ENCODE measurements at regions not wholly inside any gene's neighbourhood (a gene's known extent, or its start where the extent isn't known, plus 50 kb on each side); places are given as distances from the start of the nearest gene placed in this dataset.
"Not testable (repeated sequence)": the region's sequence is repeated elsewhere in the genome, so short reads cannot be mapped to it uniquely, and the experiment has no call there.

GRCh38 chr7:119482209-119482608, 790.8 kb upstream of the KCND2 start:
- DNase-seq, result no peak

- DNase-seq, result no peak
Measured at GRCh38 chr7:119482671-119483070, 790.3 kb upstream of the KCND2 start.

DNA sequence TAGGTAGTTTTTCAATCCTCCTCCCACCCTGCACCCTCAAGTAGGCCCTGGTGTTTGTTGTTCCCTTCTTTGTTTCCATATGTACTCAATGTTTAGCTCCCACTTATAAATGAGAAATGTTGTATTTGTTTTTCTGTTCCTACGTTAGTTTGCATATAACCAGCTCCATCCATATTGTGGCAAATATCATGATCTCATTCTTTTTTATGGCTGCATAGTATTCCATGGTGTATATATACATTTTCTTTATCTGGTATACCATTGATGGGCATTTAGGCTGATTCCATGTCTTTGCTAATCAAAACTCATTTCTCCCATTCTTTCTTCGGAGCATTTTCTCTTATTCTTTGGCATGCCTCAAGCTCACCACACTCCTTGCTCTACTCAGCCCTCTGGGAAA, 789.6 kb upstream of the KCND2 start:
- no peak for DNase-seq

GRCh38 chr7:119514326-119514725, 758.6 kb upstream of the KCND2 start:
- no peak for DNase-seq

DNA sequence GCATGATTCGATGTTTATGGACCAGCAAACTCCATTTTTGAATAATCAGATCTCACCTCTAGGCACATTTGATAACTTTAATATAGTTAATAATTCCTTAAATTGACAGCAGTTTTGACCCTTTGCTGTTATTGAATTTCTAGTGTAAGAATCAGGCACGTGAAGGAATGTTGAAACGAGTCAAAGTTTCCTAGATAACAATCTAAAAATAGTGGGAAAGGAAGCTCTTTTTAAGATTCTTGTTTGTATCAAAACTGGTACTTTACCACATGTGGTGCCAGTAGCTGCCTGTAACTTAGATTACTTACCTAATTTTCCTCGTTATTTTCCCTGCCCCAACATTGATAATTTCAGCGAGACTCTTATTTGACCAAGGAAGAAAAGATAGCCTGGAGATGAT, 757.8 kb upstream of the KCND2 start:
- DNase-seq, result no peak

GRCh38 chr7:119515962-119516361, 757.0 kb upstream of the KCND2 start:
- DNase-seq, result no peak

- no peak for DNase-seq
Measured at GRCh38 chr7:119522263-119522662, 750.7 kb upstream of the KCND2 start.

GRCh38 chr7:119522698-119523097, 750.3 kb upstream of the KCND2 start:
- DNase-seq, result no peak

DNA sequence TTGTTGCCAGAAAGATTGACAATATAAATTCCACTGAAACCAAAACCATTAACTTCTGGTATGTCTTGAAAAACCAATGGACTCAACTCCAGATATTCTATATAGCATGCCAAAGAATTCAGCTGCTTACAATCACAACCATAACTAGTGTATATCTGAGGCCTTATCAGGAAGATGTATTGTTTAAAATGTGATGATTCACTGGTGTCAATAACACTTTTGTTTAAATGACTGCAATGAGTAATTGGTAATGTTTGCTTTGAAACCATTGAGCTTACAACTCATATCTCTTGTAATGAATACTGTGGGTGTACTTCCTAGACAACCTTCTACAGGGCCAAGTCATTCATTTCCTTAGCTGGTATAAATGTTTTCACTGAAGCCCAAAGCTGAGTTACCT, 727.9 kb upstream of the KCND2 start:
- no peak for DNase-seq

DNA sequence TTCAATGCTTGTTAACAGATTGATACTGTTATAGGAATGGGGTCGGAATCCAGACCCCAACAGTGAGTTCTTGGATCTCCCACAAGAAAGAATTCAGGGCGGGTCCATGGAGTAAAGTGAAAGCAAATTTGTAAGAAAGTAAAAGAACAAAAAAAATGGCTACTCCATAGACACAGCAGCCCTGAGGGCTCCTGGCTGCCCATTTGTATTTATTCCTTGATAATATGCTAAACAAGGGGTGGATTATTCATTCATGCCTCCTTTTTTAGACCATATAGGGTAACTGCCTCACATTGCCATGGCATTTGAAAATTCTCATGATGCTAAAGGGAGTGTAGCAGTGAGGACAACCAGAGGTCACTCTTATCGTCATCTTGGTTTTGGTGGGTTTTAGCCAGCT, 717.2 kb upstream of the KCND2 start:
- DNase-seq, result no peak

GRCh38 chr7:119556436-119556835, 716.5 kb upstream of the KCND2 start:
- no peak for DNase-seq

DNA sequence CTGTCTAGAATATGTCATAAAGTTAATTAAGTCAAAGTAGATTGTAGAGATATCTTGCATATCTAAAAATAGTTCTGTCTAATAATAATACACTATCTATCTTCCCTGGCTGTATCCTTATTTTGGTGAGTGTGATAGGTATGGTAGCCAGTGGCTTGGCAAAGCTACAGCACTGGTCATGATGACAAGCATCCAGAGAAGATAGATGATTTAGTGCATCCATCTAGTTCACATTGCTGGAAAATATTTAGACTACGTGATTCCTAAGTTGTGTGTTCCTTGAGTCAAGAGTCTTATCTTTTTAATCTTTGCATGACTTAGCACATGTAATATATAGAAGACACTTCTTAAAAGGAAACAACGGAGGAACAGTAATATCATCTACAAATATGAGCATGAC, 711.2 kb upstream of the KCND2 start:
- no peak for DNase-seq

DNA sequence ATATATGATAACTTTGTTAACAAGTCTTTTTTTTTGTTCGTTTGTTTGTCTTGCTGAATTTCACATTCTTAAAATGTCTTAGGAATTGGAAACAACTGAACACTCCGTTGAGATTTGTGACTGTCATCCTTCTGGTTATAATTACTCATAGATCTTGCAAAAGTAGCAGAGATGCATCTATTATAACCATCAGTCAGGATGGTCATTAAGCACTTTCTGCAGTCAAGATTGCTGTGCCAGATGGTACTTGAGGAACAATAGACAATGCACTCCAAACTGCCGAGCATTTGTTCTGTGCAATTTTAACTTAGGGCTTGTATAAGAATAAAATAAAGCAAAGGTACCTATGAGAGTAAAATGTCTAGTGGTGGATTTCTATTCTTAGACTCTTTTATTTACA, 710.1 kb upstream of the KCND2 start:
- DNase-seq, result no peak

DNA sequence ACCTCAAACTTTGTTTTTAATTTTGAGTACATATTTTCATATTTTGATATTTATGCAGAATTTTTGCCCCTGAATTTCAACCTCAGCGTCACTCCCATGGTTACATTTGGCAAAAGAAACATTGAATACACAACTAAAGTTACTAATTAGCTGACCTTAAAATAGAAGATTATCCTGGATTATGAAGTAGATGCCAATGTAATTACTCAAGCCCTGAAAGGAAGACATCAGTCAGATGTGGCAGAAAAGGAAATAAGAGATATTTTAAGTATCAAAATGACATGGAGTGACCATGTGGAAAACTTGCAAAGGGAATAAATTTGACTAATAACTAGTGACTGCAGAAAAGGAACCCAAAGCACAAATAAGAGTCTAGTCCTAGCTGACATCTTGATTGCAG, 701.3 kb upstream of the KCND2 start:
- DNase-seq, result no peak

GRCh38 chr7:119572132-119572531, 700.8 kb upstream of the KCND2 start:
- DNase-seq, result no peak

- DNase-seq, result no peak
Measured at GRCh38 chr7:119572541-119572940, 700.4 kb upstream of the KCND2 start.

GRCh38 chr7:119578116-119578515, 694.9 kb upstream of the KCND2 start:
- DNase-seq, result no peak

DNA sequence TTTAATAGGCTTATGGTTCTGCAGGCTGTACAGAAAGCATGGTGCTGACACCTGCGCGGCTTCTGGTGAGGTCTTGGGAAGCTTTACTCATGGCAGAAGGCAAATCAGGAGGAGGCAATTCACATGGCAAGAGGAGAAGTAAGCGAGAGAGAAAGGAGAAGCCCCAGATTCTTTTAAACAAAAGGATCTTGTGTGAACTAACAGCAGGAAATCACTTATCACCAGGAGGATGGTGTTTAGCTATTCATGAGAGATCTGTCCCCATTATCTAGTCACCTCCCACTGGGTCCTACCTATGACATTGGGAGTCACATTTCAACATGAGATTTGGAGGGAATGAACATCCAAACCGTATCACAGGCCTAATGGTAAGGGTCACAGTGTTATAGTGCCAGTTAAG, 678.0 kb upstream of the KCND2 start:
- DNase-seq, result no peak

- no peak for DNase-seq
Measured at GRCh38 chr7:119596651-119597050, 676.3 kb upstream of the KCND2 start.

DNA sequence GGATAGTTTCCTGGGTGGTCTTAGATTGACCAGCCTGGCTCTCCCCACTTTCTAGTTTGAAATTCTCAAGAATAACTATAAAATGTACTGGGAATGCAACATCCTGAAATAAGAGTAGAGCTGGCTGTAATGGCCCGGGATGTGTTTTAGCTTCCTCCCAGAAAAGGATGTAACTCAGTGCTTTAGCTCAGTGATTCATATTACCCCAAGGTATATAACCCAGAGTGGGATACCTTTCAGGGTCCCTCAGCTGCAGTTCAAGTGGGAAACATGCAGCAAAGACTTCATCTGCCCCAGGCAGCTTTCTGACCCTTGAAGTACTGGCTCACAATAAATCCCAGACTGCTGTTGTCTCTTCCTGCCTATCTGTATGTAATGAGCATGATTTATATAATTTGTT, 666.7 kb upstream of the KCND2 start:
- DNase-seq, result no peak

GRCh38 chr7:119620769-119621168, 652.2 kb upstream of the KCND2 start:
- no peak for DNase-seq

GRCh38 chr7:119623427-119623826, 649.5 kb upstream of the KCND2 start:
- DNase-seq, result no peak

- no peak for DNase-seq
Measured at GRCh38 chr7:119630406-119630969, 642.5 kb upstream of the KCND2 start.

GRCh38 chr7:119633812-119634211, 639.2 kb upstream of the KCND2 start:
- DNase-seq, result not testable (repeated sequence)

DNA sequence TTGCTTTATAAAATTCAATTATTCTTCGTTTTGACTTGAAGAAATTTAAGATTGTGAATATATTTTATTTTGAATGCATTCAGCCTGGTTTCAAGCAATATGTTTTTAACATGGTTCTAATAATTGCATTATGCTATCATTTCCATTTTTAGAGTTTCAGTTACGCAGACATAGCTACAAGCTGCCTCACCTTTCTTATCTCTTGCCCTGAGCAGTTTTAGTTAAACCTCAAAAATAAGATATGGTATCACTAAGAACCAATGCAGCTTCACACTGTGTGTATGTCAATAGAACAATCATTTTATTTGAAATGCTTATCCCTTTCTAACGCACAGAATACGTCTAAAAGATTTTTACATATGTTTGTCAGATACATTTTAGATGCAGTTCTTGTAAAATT, 632.6 kb upstream of the KCND2 start:
- no peak for DNase-seq

GRCh38 chr7:119640861-119641260, 632.1 kb upstream of the KCND2 start:
- no peak for DNase-seq

Measured in NCI-H2107 (cell line).